Activated naive CD4-positive, alpha-beta T cell treated with anti-CD3 and anti-CD28 coated beads, Interleukin-2, amount 10 ng/mL, durations not matched to agents 7 days and 5 days (primary cell): ENCODE measurements at regions not wholly inside any gene's neighbourhood (a gene's known extent, or its start where the extent isn't known, plus 50 kb on each side); places are given as distances from the start of the nearest gene placed in this dataset.
A peak's percentile ranks its signal among the peaks of the same experiment; 100 is the strongest.

Experiments
- CTCF ChIA-PET: fragments of 350-600 bp; sonication (Branson Sonifier 250); formaldehyde crosslinking; loops from one replicate; lab custom pipeline; 2021; ENCODE audit warnings: antibody characterized with exemption; lab: Charles Lee
- DNase-seq: peaks from one replicate; pipeline ENCODE4 v3.0.0-alpha.2; 2020
- H3K27ac Mint-ChIP-seq: one replicate; pipeline ENCODE4 v1.8.0; 2021; ENCODE audit warnings: mild to moderate bottlenecking, moderate library complexity, mixed read lengths
- H3K27me3 Mint-ChIP-seq: one replicate; pipeline ENCODE4 v1.8.0; 2021; ENCODE audit warnings: mild to moderate bottlenecking, mixed read lengths
- H3K36me3 Mint-ChIP-seq: one replicate; pipeline ENCODE4 v1.8.0; 2021; ENCODE audit warnings: mixed read lengths
- H3K4me1 Mint-ChIP-seq: one replicate; pipeline ENCODE4 v1.8.0; 2021; ENCODE audit warnings: mixed read lengths
- H3K4me3 Mint-ChIP-seq: one replicate; pipeline ENCODE4 v1.8.0; 2021; ENCODE audit warnings: mild to moderate bottlenecking, moderate library complexity, mixed read lengths
- H3K9me3 Mint-ChIP-seq: one replicate; pipeline ENCODE4 v1.8.0; 2021; ENCODE audit warnings: mixed read lengths

DNA sequence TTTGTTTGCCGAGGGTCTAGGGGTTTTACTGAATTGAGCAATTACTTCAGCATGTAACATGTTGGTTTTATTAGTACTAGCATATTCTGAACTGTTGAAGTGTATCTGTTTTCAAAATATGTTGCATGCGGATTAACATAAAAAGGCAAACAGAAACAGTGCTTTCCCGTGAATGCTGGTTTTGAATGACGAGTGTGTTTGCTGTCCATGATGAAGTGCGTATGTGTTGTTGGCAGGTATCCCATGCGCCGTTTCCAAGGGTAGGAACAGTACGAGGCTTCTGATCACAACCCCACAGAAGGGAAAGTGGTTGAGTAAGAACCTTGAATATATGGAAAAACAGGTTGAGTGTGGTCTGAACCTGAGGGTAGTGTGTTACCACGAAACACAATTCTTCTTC, 232.9 kb downstream of the SAMD5 start:
- Mint-ChIP-seq H3K9me3 (no peaks in the 10 kb centered on the region), H3K27me3 (no peaks in the 10 kb centered on the region)

GRCh38 chr6:147742440-147742839, 233.9 kb downstream of the SAMD5 start:
- no peak for DNase-seq
- Mint-ChIP-seq H3K4me3 (no peak overlapping the region), H3K27ac (no peak overlapping the region), H3K36me3 (no peaks in the 10 kb centered on the region), H3K4me1 (no peaks in the 10 kb centered on the region), H3K9me3 (no peaks in the 10 kb centered on the region), H3K27me3 (no peaks in the 10 kb centered on the region)
- CTCF ChIA-PET, result no interaction called here

More for the DNA sequence above, 232.9 kb downstream of the SAMD5 start:
- no peak overlapping the region for H3K4me3 Mint-ChIP-seq
- no peak overlapping the region for H3K27ac Mint-ChIP-seq
- CTCF ChIA-PET, result no interaction called here
- no peaks in the 10 kb centered on the region for H3K36me3 Mint-ChIP-seq
- no peak for DNase-seq
- no peaks in the 10 kb centered on the region for H3K4me1 Mint-ChIP-seq

- no peaks in the 10 kb centered on the region for H3K4me1 Mint-ChIP-seq
- no peak overlapping the region for H3K27ac Mint-ChIP-seq
- no peak overlapping the region for H3K4me3 Mint-ChIP-seq
- H3K36me3 Mint-ChIP-seq, result no peaks in the 10 kb centered on the region
- CTCF ChIA-PET, result no interaction called here
- no peaks in the 10 kb centered on the region for H3K9me3 Mint-ChIP-seq
- DNase-seq, result no peak
- no peaks in the 10 kb centered on the region for H3K27me3 Mint-ChIP-seq
These were observed 235.5 kb downstream of the SAMD5 start for GRCh38 chr6:147744012-147744411.

DNA sequence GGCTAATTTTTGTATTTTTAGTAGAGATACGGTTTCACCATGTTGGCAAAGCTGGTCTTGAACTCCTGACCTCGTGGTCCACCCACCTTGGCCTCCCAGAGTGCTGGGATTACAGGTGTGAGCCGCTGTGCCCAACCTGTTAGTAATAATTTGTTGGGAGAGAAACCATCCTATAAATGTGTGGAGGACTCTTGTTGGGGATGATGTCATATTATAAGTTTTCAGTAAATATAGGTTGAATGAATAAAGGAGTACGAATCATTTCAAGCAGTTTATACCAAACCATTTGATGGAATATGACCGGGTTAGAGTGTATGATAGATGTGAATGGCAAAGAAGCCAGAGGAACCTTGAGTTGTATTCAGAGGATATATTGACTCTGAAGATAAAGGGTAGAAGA, 240.8 kb downstream of the SAMD5 start:
- CTCF ChIA-PET, result no interaction called here
- no peak for DNase-seq
- Mint-ChIP-seq H3K4me1 (no peaks in the 10 kb centered on the region), H3K36me3 (no peaks in the 10 kb centered on the region), H3K27me3 (no peaks in the 10 kb centered on the region), H3K9me3 (no peaks in the 10 kb centered on the region), H3K27ac (no peak overlapping the region), H3K4me3 (no peak overlapping the region)

GRCh38 chr6:147750413-147750812, 241.9 kb downstream of the SAMD5 start:
- Mint-ChIP-seq H3K27ac (peak overlapping the region; percentile 11), H3K4me1 (no peaks in the 10 kb centered on the region), H3K4me3 (no peak overlapping the region), H3K9me3 (no peaks in the 10 kb centered on the region), H3K27me3 (no peaks in the 10 kb centered on the region), H3K36me3 (no peaks in the 10 kb centered on the region)
- DNase-seq, result no peak
- CTCF ChIA-PET, result no interaction called here

DNA sequence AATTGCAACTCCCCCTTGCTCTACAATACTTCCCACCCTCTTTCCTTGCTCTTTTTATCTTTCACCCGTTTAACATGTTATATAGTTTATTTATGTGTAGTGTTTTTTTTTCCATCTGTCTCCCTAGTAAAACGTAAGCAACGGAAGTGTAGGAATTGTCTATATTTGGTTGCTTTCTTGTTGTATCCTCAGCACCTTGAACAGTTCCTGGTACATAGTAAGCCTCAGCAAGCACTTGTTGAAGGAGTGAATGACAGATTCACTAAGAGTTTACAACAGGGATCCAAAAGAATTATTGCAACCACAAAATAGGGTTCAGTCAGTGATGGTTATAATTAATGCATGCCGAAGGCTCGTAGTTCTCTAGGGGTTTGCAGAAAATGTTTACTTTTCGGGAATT, 242.7 kb downstream of the SAMD5 start:
- H3K36me3 Mint-ChIP-seq, result no peaks in the 10 kb centered on the region
- no peak overlapping the region for H3K27ac Mint-ChIP-seq
- CTCF ChIA-PET, result no interaction called here
- no peaks in the 10 kb centered on the region for H3K4me1 Mint-ChIP-seq
- no peak for DNase-seq
- H3K9me3 Mint-ChIP-seq, result no peaks in the 10 kb centered on the region
- H3K27me3 Mint-ChIP-seq, result no peaks in the 10 kb centered on the region
- H3K4me3 Mint-ChIP-seq, result no peak overlapping the region

DNA sequence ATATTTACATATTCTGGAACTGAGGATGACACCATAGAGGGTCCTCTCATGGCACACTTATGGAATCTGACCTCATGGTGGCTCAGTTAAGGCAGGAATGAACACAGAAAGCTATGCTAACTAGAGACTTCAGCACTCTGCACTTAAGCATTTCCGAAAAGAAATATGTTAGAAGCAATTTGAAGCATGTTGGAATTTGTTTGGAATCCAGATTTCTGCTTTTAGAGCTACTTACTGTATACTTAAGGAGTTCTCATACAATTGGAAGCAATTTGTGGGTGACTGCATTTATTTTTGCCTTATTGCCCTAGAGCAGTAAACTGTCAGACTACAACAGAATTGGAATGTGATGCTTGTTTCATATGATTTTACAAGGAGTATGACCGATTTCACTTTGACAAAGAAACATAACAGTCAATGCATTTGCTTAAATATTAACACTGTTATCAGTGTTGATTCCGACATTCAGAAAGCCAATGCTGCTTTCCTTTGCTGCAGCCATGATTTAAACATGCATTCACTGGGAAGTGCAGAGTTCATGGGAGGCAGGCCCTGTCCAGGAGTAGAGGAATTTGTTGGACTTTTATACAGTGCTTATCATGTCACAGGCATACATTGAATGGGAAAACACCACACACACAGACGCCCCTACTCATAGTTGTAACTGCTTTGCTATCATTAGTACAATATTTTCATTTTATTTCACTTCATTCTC, 244.4 kb downstream of the SAMD5 start:
- no peaks in the 10 kb centered on the region for H3K9me3 Mint-ChIP-seq
- H3K27ac Mint-ChIP-seq, result no peak overlapping the region
- CTCF ChIA-PET, result no interaction called here
- H3K4me1 Mint-ChIP-seq, result no peaks in the 10 kb centered on the region
- H3K27me3 Mint-ChIP-seq, result no peaks in the 10 kb centered on the region
- no peaks in the 10 kb centered on the region for H3K36me3 Mint-ChIP-seq
- no peak for DNase-seq
- H3K4me3 Mint-ChIP-seq, result no peak overlapping the region

DNA sequence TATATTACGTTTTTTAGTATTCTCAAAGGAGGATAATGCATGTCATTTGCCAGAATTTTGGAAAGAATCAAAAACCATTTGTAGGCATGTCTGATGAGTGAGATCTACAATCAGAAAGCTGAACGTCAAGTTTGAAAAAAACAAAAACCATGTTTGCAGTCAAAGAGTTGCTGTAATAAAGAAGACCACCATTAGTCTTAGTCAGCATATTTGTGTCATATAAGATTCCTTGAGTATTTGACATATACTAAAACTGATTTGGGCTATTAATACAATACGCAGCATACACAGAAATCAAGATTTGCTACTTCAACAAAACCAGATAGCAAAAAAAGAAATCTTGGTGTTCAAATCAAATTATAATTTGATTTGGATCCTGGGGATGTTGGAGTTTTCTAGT, 247.5 kb downstream of the SAMD5 start:
- H3K4me1 Mint-ChIP-seq, result no peaks in the 10 kb centered on the region
- no peak overlapping the region for H3K4me3 Mint-ChIP-seq
- no peak overlapping the region for H3K27ac Mint-ChIP-seq
- DNase-seq, result no peak
- H3K9me3 Mint-ChIP-seq, result no peaks in the 10 kb centered on the region
- CTCF ChIA-PET, result no interaction called here
- no peaks in the 10 kb centered on the region for H3K27me3 Mint-ChIP-seq
- no peaks in the 10 kb centered on the region for H3K36me3 Mint-ChIP-seq

DNA sequence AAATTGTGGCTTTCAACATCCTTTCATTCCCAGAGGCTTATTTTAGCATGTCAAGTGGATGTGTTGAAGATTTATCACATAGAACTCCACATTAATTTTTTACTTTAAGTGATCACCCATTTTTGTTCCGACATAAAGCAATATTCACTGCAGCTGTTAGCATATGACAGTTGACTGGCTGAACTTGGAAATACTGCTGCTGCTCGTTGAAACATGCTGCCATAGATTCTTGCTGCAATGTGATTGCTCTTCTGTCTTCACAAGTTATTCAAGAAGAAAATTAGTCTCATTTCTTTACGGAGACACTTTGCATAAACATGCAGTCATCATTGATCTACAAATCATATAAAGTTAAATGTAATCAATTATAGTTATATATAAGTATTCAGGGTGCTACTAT, 248.4 kb downstream of the SAMD5 start:
- CTCF ChIA-PET, result no interaction called here
- no peak for DNase-seq
- H3K27ac Mint-ChIP-seq, result no peak overlapping the region
- H3K9me3 Mint-ChIP-seq, result no peaks in the 10 kb centered on the region
- H3K4me1 Mint-ChIP-seq, result no peaks in the 10 kb centered on the region
- no peak overlapping the region for H3K4me3 Mint-ChIP-seq
- H3K36me3 Mint-ChIP-seq, result no peaks in the 10 kb centered on the region
- H3K27me3 Mint-ChIP-seq, result no peaks in the 10 kb centered on the region

GRCh38 chr6:147757291-147757690, 248.8 kb downstream of the SAMD5 start:
- no peaks in the 10 kb centered on the region for H3K4me1 Mint-ChIP-seq
- H3K27me3 Mint-ChIP-seq, result no peaks in the 10 kb centered on the region
- no peaks in the 10 kb centered on the region for H3K9me3 Mint-ChIP-seq
- no peak overlapping the region for H3K27ac Mint-ChIP-seq
- no peak overlapping the region for H3K4me3 Mint-ChIP-seq
- no peak for DNase-seq
- H3K36me3 Mint-ChIP-seq, result no peaks in the 10 kb centered on the region
- CTCF ChIA-PET, result no interaction called here

- Mint-ChIP-seq H3K9me3 (no peaks in the 10 kb centered on the region), H3K4me1 (no peaks in the 10 kb centered on the region), H3K36me3 (no peaks in the 10 kb centered on the region), H3K4me3 (no peak overlapping the region), H3K27me3 (no peaks in the 10 kb centered on the region), H3K27ac (no peak overlapping the region)
- CTCF ChIA-PET, result no interaction called here
- no peak for DNase-seq
These were observed 249.8 kb downstream of the SAMD5 start for GRCh38 chr6:147758303-147758702.

DNA sequence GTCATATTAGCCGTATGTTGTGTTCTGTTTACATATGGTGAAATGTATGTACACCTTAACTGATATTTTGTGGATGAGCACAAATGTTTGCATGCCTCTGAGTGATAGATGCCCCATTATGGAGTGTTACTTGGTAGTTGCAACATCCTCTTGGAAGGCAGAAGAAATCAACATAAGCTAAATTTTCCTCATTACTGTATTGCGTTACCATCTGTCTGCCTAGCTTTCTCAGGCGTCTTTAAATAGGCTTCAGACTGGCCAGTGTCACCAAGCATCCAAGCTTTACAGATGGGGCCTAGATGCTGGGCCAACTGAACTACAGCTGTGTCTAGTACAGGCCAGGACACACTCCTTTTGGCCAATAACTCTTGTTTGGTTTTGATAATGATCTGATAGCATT, 250.6 kb downstream of the SAMD5 start:
- no peaks in the 10 kb centered on the region for H3K4me1 Mint-ChIP-seq
- H3K27ac Mint-ChIP-seq, result no peak overlapping the region
- H3K27me3 Mint-ChIP-seq, result no peaks in the 10 kb centered on the region
- H3K36me3 Mint-ChIP-seq, result no peaks in the 10 kb centered on the region
- CTCF ChIA-PET, result no interaction called here
- H3K4me3 Mint-ChIP-seq, result no peak overlapping the region
- no peaks in the 10 kb centered on the region for H3K9me3 Mint-ChIP-seq
- DNase-seq, result no peak

GRCh38 chr6:147759536-147759935, 251.0 kb downstream of the SAMD5 start:
- Mint-ChIP-seq H3K36me3 (no peaks in the 10 kb centered on the region), H3K9me3 (no peaks in the 10 kb centered on the region), H3K27me3 (no peaks in the 10 kb centered on the region), H3K27ac (no peak overlapping the region), H3K4me3 (no peak overlapping the region), H3K4me1 (no peaks in the 10 kb centered on the region)
- CTCF ChIA-PET, result no interaction called here
- DNase-seq, result no peak

DNA sequence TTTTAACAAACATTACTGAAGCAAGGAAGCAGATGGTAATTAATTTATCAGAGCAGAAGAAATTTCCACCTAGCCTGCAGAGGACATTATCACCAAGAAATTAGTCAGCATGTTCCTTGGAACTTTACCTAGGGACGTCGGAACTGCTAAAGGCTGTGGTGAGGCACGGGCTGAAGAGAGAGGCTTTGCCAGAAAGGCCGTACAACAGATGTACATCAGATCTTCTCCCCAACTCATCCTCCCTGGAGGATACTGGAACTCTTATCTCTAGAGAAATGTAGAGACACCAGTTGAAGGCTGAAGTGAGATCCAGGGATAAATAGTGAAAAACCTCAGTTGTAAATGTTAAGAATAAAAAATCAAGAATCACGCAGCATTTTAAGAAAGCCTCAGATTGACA, 257.1 kb downstream of the SAMD5 start:
- no peak for DNase-seq
- Mint-ChIP-seq H3K27ac (no peak overlapping the region), H3K27me3 (no peaks in the 10 kb centered on the region), H3K4me3 (no peak overlapping the region), H3K36me3 (no peaks in the 10 kb centered on the region), H3K9me3 (no peaks in the 10 kb centered on the region), H3K4me1 (no peaks in the 10 kb centered on the region)
- CTCF ChIA-PET, result no interaction called here

- no peak for DNase-seq
- Mint-ChIP-seq H3K27ac (no peak overlapping the region), H3K36me3 (no peaks in the 10 kb centered on the region), H3K4me3 (no peak overlapping the region), H3K27me3 (no peaks in the 10 kb centered on the region), H3K4me1 (no peaks in the 10 kb centered on the region), H3K9me3 (no peaks in the 10 kb centered on the region)
- CTCF ChIA-PET, result no interaction called here
These were observed 260.5 kb downstream of the SAMD5 start for GRCh38 chr6:147768969-147769368.
